Suppressor macrophage (primary cell): ENCODE measurements at regions not wholly inside any gene's neighbourhood (a gene's known extent, or its start where the extent isn't known, plus 50 kb on each side); places are given as distances from the start of the nearest gene placed in this dataset.

Experiments
- DNase-seq, 4 experiments: peaks; one replicate each; pipeline ENCODE4 v3.0.0-alpha.2; 2020 to 2022

GRCh38 chr7:156219307-156220077 lies 407.2 kb upstream of the SHH start:
- DNase-seq: no peak

GRCh38 chr7:156218544-156219306 lies 406.5 kb upstream of the SHH start:
- no peak for DNase-seq

- DNase-seq: no peak
Observed at GRCh38 chr7:156217803-156218202, 405.5 kb upstream of the SHH start.

- DNase-seq: no peak
Observed at GRCh38 chr7:156209087-156209486, 396.8 kb upstream of the SHH start.

GRCh38 chr7:156207306-156207705 lies 395.0 kb upstream of the SHH start:
- DNase-seq: no peak

GRCh38 chr7:156206174-156206573 lies 393.9 kb upstream of the SHH start:
- no peak for DNase-seq

GRCh38 chr7:156204820-156205219 lies 392.6 kb upstream of the SHH start:
- no peak for DNase-seq

- no peak for DNase-seq
Observed at GRCh38 chr7:156203923-156204322, 391.7 kb upstream of the SHH start.

- DNase-seq: no peak
Observed at GRCh38 chr7:156198277-156198676, 386.0 kb upstream of the SHH start.

- no peak for DNase-seq
Observed at GRCh38 chr7:156196649-156197048, 384.4 kb upstream of the SHH start.

GRCh38 chr7:156195276-156195675 lies 383.0 kb upstream of the SHH start:
- no peak for DNase-seq

GRCh38 chr7:156194813-156195212 lies 382.6 kb upstream of the SHH start:
- DNase-seq: no peak

- DNase-seq: no peak
Observed at GRCh38 chr7:156192921-156193320, 380.7 kb upstream of the SHH start.

- no peak for DNase-seq
Observed at GRCh38 chr7:156191090-156191489, 378.8 kb upstream of the SHH start.

- DNase-seq: no peak
Observed at GRCh38 chr7:156185076-156185475, 372.8 kb upstream of the SHH start.

GRCh38 chr7:156184164-156184563 lies 371.9 kb upstream of the SHH start:
- DNase-seq: peak in 2 of 4 experiments; percentile 12 to 21

GRCh38 chr7:156180451-156181229 lies 368.4 kb upstream of the SHH start:
- no peak for DNase-seq

GRCh38 chr7:156179872-156180390 lies 367.7 kb upstream of the SHH start:
- no peak for DNase-seq

GRCh38 chr7:156178857-156179256 lies 366.6 kb upstream of the SHH start:
- no peak for DNase-seq

GRCh38 chr7:156178214-156178613 lies 366.0 kb upstream of the SHH start:
- DNase-seq: peak; percentile 3 to 44 (median 22)

GRCh38 chr7:156177422-156178055 lies 365.3 kb upstream of the SHH start:
- DNase-seq: no peak

- DNase-seq: no peak
Observed at GRCh38 chr7:156176039-156176438, 363.8 kb upstream of the SHH start.

- no peak for DNase-seq
Observed at GRCh38 chr7:156175003-156175402, 362.7 kb upstream of the SHH start.
